ENCODE measurements at regions not wholly inside any gene's neighbourhood (a gene's known extent, or its start where the extent isn't known, plus 50 kb on each side); places are given as distances from the start of the nearest gene placed in this dataset.
"Not testable (repeated sequence)": the region's sequence is repeated elsewhere in the genome, so short reads cannot be mapped to it uniquely, and the experiment has no call there.

GRCh38 chr1:188825471-188825870 is 1652.2 kb downstream of the BRINP3 start:
- DNase-seq: no peak

GRCh38 chr1:188826800-188827199 is 1650.9 kb downstream of the BRINP3 start:
- no peak for DNase-seq

GRCh38 chr1:188827400-188827799 is 1650.3 kb downstream of the BRINP3 start:
- no peak for DNase-seq

GRCh38 chr1:188841111-188841696 is 1636.5 kb downstream of the BRINP3 start:
- DNase-seq: not testable (repeated sequence)

GRCh38 chr1:188846468-188846867 is 1631.2 kb downstream of the BRINP3 start:
- no peak for DNase-seq

GRCh38 chr1:188857526-188858087 is 1620.1 kb downstream of the BRINP3 start:
- no peak for DNase-seq

- no peak for DNase-seq
Observed at GRCh38 chr1:188867614-188868013, 1610.0 kb downstream of the BRINP3 start.

- no peak for DNase-seq
Observed at GRCh38 chr1:188871164-188871563, 1606.5 kb downstream of the BRINP3 start.

GRCh38 chr1:188872376-188872775 is 1605.3 kb downstream of the BRINP3 start:
- no peak for DNase-seq

GRCh38 chr1:188877668-188878067 is 1600.0 kb downstream of the BRINP3 start:
- DNase-seq: no peak

GRCh38 chr1:188888386-188888785 is 1589.3 kb downstream of the BRINP3 start:
- no peak for DNase-seq

- DNase-seq: no peak
Observed at GRCh38 chr1:188889166-188889565, 1588.5 kb downstream of the BRINP3 start.

- DNase-seq: no peak
Observed at GRCh38 chr1:188891958-188892357, 1585.7 kb downstream of the BRINP3 start.

GRCh38 chr1:188895611-188896010 is 1582.1 kb downstream of the BRINP3 start:
- no peak for DNase-seq

- no peak for DNase-seq
Observed at GRCh38 chr1:188903241-188903640, 1574.4 kb downstream of the BRINP3 start.

GRCh38 chr1:188904201-188904600 is 1573.5 kb downstream of the BRINP3 start:
- DNase-seq: no peak

- no peak for DNase-seq
Observed at GRCh38 chr1:188906921-188907641, 1570.6 kb downstream of the BRINP3 start.

- no peak for DNase-seq
Observed at GRCh38 chr1:188930382-188930781, 1547.3 kb downstream of the BRINP3 start.

GRCh38 chr1:188931506-188931905 is 1546.2 kb downstream of the BRINP3 start:
- DNase-seq: no peak

- no peak for DNase-seq
Observed at GRCh38 chr1:188937965-188938551, 1539.6 kb downstream of the BRINP3 start.

GRCh38 chr1:188941986-188942385 is 1535.7 kb downstream of the BRINP3 start:
- DNase-seq: no peak

- no peak for DNase-seq
Observed at GRCh38 chr1:188949701-188950100, 1528.0 kb downstream of the BRINP3 start.

- no peak for DNase-seq
Observed at GRCh38 chr1:188958461-188959115, 1519.1 kb downstream of the BRINP3 start.
